ENCODE measurements at regions not wholly inside any gene's neighbourhood (a gene's known extent, or its start where the extent isn't known, plus 50 kb on each side); places are given as distances from the start of the nearest gene placed in this dataset.

- Histone ChIP-seq H3K27me3 (ENCODE audit: insufficient read depth) (no peaks in the 10 kb centered on the region), H3K36me3 (ENCODE audit: insufficient read depth) (no peaks in the 10 kb centered on the region), H4K20me1 (replicated peaks; ENCODE audit: insufficient read depth) (no peaks in the 10 kb centered on the region), H2AFZ (no peak overlapping the region), H3F3A (replicated peaks; ENCODE audit: low read depth) (no peaks in the 10 kb centered on the region), H3K4me2 (no peak overlapping the region), H3K27ac (ENCODE audit: low read depth) (no peak overlapping the region), H3K4me3 (no peak overlapping the region), H3K79me2 (replicated peaks; ENCODE audit: insufficient read depth) (no peaks in the 10 kb centered on the region), H3K9me2 (ENCODE audit: insufficient read depth) (no peaks in the 10 kb centered on the region), H3K4me1 (ENCODE audit: insufficient read depth) (no peaks in the 10 kb centered on the region)
- TF ChIP-seq STAT1 (IDR thresholded peaks at IDR 0.05; ENCODE audit: unreplicated experiment): no peak
- TF ChIP-seq POLR2AphosphoS5 (IDR thresholded peaks at IDR 0.05; ENCODE audit: low read depth): no peak
- TF ChIP-seq EZH2phosphoT487 (IDR thresholded peaks at IDR 0.05; ENCODE audit: unreplicated experiment): no peak
- H3K36me3 Mint-ChIP-seq (ENCODE audit: low read depth): no peaks in the 10 kb centered on the region
- no peaks in the 10 kb centered on the region for H3K9me3 Mint-ChIP-seq
- ATAC-seq (no peak), DNase-seq (ENCODE audit: low spot score) (no peak)
- H3K4me3 Mint-ChIP-seq: no peak overlapping the region
- no peaks in the 10 kb centered on the region for H3K27me3 Mint-ChIP-seq (ENCODE audit: insufficient read depth, low read depth, poor library complexity)
- no peak overlapping the region for H3K27ac Mint-ChIP-seq
- no peaks in the 10 kb centered on the region for H3K4me1 Mint-ChIP-seq
These were observed 481.4 kb downstream of the SLITRK6 start for GRCh38 chr13:85317781-85318180.

GRCh38 chr13:85316506-85317025, 482.7 kb downstream of the SLITRK6 start:
- H2AFZ ChIP-seq: no peak overlapping the region
- H4K20me1 ChIP-seq (replicated peaks; ENCODE audit: insufficient read depth): no peaks in the 10 kb centered on the region
- no peaks in the 10 kb centered on the region for H3K4me1 ChIP-seq (ENCODE audit: insufficient read depth)
- H3K27ac ChIP-seq (ENCODE audit: low read depth): no peak overlapping the region
- no peak overlapping the region for H3K4me2 ChIP-seq
- no peaks in the 10 kb centered on the region for H3F3A ChIP-seq (replicated peaks; ENCODE audit: low read depth)
- no peak overlapping the region for H3K27ac Mint-ChIP-seq
- H3K36me3 ChIP-seq (ENCODE audit: insufficient read depth): no peaks in the 10 kb centered on the region
- no peak overlapping the region for H3K4me3 ChIP-seq
- H3K4me1 Mint-ChIP-seq: no peaks in the 10 kb centered on the region
- no peak overlapping the region for H3K4me3 Mint-ChIP-seq
- H3K36me3 Mint-ChIP-seq (ENCODE audit: low read depth): no peaks in the 10 kb centered on the region
- no peaks in the 10 kb centered on the region for H3K9me3 Mint-ChIP-seq
- ATAC-seq: no peak
- no peaks in the 10 kb centered on the region for H3K79me2 ChIP-seq (replicated peaks; ENCODE audit: insufficient read depth)
- no peaks in the 10 kb centered on the region for H3K27me3 ChIP-seq (ENCODE audit: insufficient read depth)
- no peak for DNase-seq (ENCODE audit: low spot score)
- no peaks in the 10 kb centered on the region for H3K27me3 Mint-ChIP-seq (ENCODE audit: insufficient read depth, low read depth, poor library complexity)
- H3K9me2 ChIP-seq (ENCODE audit: insufficient read depth): no peaks in the 10 kb centered on the region
- no peak for TF ChIP-seq STAT1 (IDR thresholded peaks at IDR 0.05; ENCODE audit: unreplicated experiment)
- no peak for TF ChIP-seq EZH2phosphoT487 (IDR thresholded peaks at IDR 0.05; ENCODE audit: unreplicated experiment)
- TF ChIP-seq REST (IDR thresholded peaks at IDR 0.05; ENCODE audit: unreplicated experiment): no peak
- no peak for TF ChIP-seq POLR2AphosphoS5 (IDR thresholded peaks at IDR 0.05; ENCODE audit: low read depth)
- no peak for TF ChIP-seq ETS1 (IDR thresholded peaks at IDR 0.05)
- no peak for TF ChIP-seq ZNF114 (CRISPR knock-in tag; IDR thresholded peaks at IDR 0.05)
- TF ChIP-seq JUNB (IDR thresholded peaks at IDR 0.05; ENCODE audit: unreplicated experiment): no peak
- TF ChIP-seq CREB1 (CRISPR knock-in tag; IDR thresholded peaks at IDR 0.05; ENCODE audit: low read depth): no peak
- no peak for TF ChIP-seq ZNF462 (CRISPR knock-in tag; IDR thresholded peaks at IDR 0.05)
- no peak for TF ChIP-seq ZNF331 (CRISPR knock-in tag; IDR thresholded peaks at IDR 0.05; ENCODE audit: low read depth)
